ENCODE measurements at regions not wholly inside any gene's neighbourhood (a gene's known extent, or its start where the extent isn't known, plus 50 kb on each side); places are given as distances from the start of the nearest gene placed in this dataset.

DNA sequence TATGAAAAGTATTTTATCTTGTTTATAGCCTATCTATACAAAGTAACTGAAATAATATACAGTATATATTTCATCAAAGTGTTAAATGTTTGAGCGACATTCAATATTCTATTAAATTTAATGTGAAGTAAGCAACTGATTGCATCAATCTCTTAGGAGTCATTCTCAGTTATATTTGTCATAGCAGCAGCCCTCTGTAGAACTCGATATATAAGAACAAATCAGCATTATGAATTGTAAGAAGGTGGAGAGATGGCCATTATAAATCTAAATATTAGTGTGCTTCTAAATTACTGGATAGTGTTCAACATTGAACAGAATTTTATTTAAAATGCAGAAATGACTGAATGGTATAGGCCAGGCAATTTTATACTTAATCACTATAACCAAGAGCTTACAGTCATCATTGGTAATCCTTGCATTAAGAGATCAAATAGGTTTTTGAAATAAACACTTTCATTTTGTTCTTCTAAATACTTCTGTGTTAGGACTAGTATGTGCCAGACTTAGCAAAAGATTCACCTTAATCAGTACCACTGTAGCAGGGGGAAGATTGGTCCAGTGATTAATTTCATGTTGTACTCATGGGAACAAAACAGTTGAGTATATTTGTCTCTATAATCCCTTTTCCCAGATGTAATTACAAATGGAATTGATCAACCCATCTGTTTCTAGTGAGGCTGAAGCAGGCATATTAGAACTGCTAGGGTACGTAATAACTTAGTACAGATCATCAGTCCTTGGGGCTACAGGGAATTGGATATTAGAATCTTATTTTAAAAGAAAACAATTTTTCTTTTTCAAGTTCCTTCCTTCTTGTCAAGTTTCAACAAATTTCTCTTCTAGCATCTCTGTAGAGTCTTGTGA lies 108.3 kb upstream of the TYRP1 start:
- no peaks in the 10 kb centered on the region for H3K36me3 ChIP-seq (ENCODE audit: control insufficient read depth in 2 of 2, extremely low read depth in 1 of 2, insufficient read depth in 1 of 2, low read length in 1 of 2)
- H3K27ac Mint-ChIP-seq, result no peak overlapping the region
- POLR2A ChIA-PET, result no interaction called here
- no peak overlapping the region for H3K4me3 Mint-ChIP-seq
- H3K27ac ChIP-seq (ENCODE audit: low read length), result no peak overlapping the region
- no peaks in the 10 kb centered on the region for H3K27me3 ChIP-seq (replicated peaks in 1 of 2; ENCODE audit: control insufficient read depth in 2 of 2, extremely low read depth in 1 of 2, insufficient read depth in 2 of 2, low read length in 1 of 2)
- H3K4me1 ChIP-seq (ENCODE audit: control insufficient read depth in 1 of 2, extremely low read depth in 1 of 2, insufficient read depth in 2 of 2, low read length in 2 of 2), result no peaks in the 10 kb centered on the region
- no peak overlapping the region for H3K4me3 ChIP-seq (ENCODE audit: control insufficient read depth in 1 of 2, extremely low read depth in 1 of 2, low read length in 1 of 2)
- H3K4me1 Mint-ChIP-seq, result no peaks in the 10 kb centered on the region
- ATAC-seq (replicated peaks in 1 of 4) (no peak), DNase-seq (no peak)
- no peaks in the 10 kb centered on the region for H3K36me3 Mint-ChIP-seq
- CTCF ChIA-PET, result no interaction called here
- WGBS (ENCODE audit: insufficient coverage), result no CpG with 5 or more reads among the region's 3 CpGs
- no peaks in the 10 kb centered on the region for H3K9me3 ChIP-seq
- no peaks in the 10 kb centered on the region for H3K27me3 Mint-ChIP-seq
- H3K9me3 Mint-ChIP-seq, result peaks cover 17 to 22% (median 20%) of the 10 kb centered on the region in 3 donors

DNA sequence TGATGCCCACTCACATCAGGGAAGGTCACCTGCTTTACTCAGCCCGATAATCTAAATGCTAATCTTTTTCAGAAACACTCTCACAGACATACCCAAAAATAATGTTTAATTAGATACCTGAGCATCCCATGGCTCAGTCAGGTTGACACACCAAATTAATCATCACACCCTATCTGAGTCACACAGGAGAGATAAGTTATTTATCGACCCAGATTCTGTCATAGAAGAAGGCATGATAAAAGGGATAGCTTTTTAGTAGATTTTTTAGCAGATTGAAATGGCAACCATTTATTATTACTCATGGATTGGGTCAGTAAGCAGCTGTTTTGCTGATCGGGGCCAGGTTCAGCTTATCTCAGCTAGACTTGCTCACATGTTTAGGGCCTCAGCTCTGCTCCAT lies 97.8 kb upstream of the TYRP1 start:
- H3K4me1 ChIP-seq (ENCODE audit: control insufficient read depth in 1 of 2, extremely low read depth in 1 of 2, insufficient read depth in 2 of 2, low read length in 2 of 2), result no peaks in the 10 kb centered on the region
- no peaks in the 10 kb centered on the region for H3K27me3 Mint-ChIP-seq
- peaks cover 5 to 28% (median 25%) of the 10 kb centered on the region in 3 donors for H3K9me3 Mint-ChIP-seq
- no peaks in the 10 kb centered on the region for H3K27me3 ChIP-seq (replicated peaks in 1 of 2; ENCODE audit: control insufficient read depth in 2 of 2, extremely low read depth in 1 of 2, insufficient read depth in 2 of 2, low read length in 1 of 2)
- H3K36me3 ChIP-seq (ENCODE audit: control insufficient read depth in 2 of 2, extremely low read depth in 1 of 2, insufficient read depth in 1 of 2, low read length in 1 of 2), result no peaks in the 10 kb centered on the region
- ChIA-PET POLR2A (no interaction called here), CTCF (no interaction called here)
- no peak overlapping the region for H3K27ac ChIP-seq (ENCODE audit: low read length)
- WGBS (ENCODE audit: insufficient coverage), result 100% methylated on average over 1 of the region's 3 CpGs
- no peaks in the 10 kb centered on the region for H3K36me3 Mint-ChIP-seq
- H3K4me1 Mint-ChIP-seq, result no peaks in the 10 kb centered on the region
- DNase-seq, result no peak
- no peaks in the 10 kb centered on the region for H3K9me3 ChIP-seq
- H3K4me3 ChIP-seq (ENCODE audit: control insufficient read depth in 1 of 2, extremely low read depth in 1 of 2, low read length in 1 of 2), result no peak overlapping the region
- H3K27ac Mint-ChIP-seq, result no peak overlapping the region
- ATAC-seq (replicated peaks in 1 of 4), result no peak
- H3K4me3 Mint-ChIP-seq, result no peak overlapping the region

DNA sequence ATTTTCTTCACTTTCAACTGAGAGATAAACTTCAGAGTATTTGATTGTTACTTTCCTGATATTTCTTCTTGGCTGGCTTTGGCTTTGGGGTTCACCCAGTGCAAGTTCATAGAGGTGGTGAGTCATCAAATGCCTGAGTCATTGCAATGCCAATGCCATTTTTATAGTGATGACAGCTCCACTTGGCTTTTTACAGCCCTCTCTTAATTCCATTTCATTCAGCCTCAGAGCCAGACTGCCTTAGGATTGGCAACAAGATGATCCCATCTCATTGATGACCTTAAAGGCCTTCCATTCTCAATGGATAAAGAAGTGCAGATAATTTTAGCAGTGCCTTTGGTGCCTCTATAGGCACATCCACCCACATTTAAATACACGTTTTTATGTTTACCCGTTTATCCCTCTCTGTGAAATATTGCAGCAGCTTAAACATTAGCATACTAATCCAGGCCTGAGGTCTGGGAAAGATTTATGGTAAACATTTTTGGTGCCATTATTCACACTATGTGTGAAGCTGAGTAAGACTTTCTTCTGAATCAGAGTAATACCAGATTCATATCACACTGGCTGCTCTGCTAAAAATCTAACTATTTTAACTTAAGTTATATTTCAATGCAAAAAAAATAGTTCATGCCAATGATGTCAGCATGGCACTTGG lies 88.9 kb upstream of the TYRP1 start:
- DNase-seq (no peak), ATAC-seq (replicated peaks in 1 of 4) (no peak)
- Histone ChIP-seq H3K9me3 (no peaks in the 10 kb centered on the region), H3K4me3 (ENCODE audit: control insufficient read depth in 1 of 2, extremely low read depth in 1 of 2, low read length in 1 of 2) (no peak overlapping the region), H3K27me3 (replicated peaks in 1 of 2; ENCODE audit: control insufficient read depth in 2 of 2, extremely low read depth in 1 of 2, insufficient read depth in 2 of 2, low read length in 1 of 2) (no peaks in the 10 kb centered on the region), H3K36me3 (ENCODE audit: control insufficient read depth in 2 of 2, extremely low read depth in 1 of 2, insufficient read depth in 1 of 2, low read length in 1 of 2) (no peaks in the 10 kb centered on the region), H3K27ac (ENCODE audit: low read length) (no peak overlapping the region), H3K4me1 (ENCODE audit: control insufficient read depth in 1 of 2, extremely low read depth in 1 of 2, insufficient read depth in 2 of 2, low read length in 2 of 2) (no peaks in the 10 kb centered on the region)
- POLR2A ChIA-PET, result no interaction called here
- no peaks in the 10 kb centered on the region for H3K4me1 Mint-ChIP-seq
- CTCF ChIA-PET, result no interaction called here
- no peak overlapping the region for H3K27ac Mint-ChIP-seq
- H3K27me3 Mint-ChIP-seq, result no peaks in the 10 kb centered on the region
- no CpG with 5 or more reads among the region's 2 CpGs for WGBS (ENCODE audit: insufficient coverage)
- peaks cover 4 to 15% (median 9%) of the 10 kb centered on the region in 3 donors for H3K9me3 Mint-ChIP-seq
- H3K4me3 Mint-ChIP-seq, result no peak overlapping the region
- H3K36me3 Mint-ChIP-seq, result no peaks in the 10 kb centered on the region

DNA sequence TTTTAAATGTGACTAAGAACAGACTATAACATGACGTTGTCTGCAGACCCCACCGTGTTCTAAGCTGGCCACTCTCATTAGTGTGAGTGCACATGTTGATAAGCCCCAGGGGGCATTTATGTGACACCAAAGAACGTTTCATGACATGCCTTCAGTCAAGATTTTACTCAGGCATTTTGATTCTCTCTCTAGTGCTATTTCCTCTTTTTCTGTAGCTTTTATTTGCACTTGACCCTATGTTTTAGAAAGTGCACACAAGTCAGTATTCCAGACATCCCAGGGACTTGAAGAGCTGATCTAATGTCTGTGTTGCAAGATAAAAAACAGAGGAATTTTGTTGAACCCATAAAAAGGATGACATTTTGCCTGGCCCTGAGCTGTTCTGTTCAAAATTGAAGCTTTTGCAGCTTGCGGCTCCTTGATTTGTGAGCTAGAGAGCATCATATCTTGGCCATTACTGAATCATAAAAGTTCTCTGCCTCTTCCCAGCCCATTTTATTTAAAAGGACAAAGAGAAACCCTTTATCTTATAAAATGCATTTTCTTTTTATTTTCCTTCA lies 80.9 kb upstream of the TYRP1 start:
- 54% methylated on average over 3 of the region's 4 CpGs for WGBS (ENCODE audit: insufficient coverage)
- Mint-ChIP-seq H3K27me3 (no peaks in the 10 kb centered on the region), H3K4me3 (no peak overlapping the region), H3K36me3 (no peaks in the 10 kb centered on the region), H3K4me1 (no peaks in the 10 kb centered on the region), H3K27ac (no peak overlapping the region), H3K9me3 (peaks cover 12 to 32% (median 26%) of the 10 kb centered on the region in 3 donors)
- no peaks in the 10 kb centered on the region for H3K36me3 ChIP-seq (ENCODE audit: control insufficient read depth in 2 of 2, extremely low read depth in 1 of 2, insufficient read depth in 1 of 2, low read length in 1 of 2)
- DNase-seq, result no peak
- H3K27ac ChIP-seq (ENCODE audit: low read length), result no peak overlapping the region
- ATAC-seq (replicated peaks in 1 of 4), result no peak
- H3K27me3 ChIP-seq (replicated peaks in 1 of 2; ENCODE audit: control insufficient read depth in 2 of 2, extremely low read depth in 1 of 2, insufficient read depth in 2 of 2, low read length in 1 of 2), result no peaks in the 10 kb centered on the region
- ChIA-PET POLR2A (no interaction called here), CTCF (no interaction called here)
- H3K9me3 ChIP-seq, result no peaks in the 10 kb centered on the region
- no peaks in the 10 kb centered on the region for H3K4me1 ChIP-seq (ENCODE audit: control insufficient read depth in 1 of 2, extremely low read depth in 1 of 2, insufficient read depth in 2 of 2, low read length in 2 of 2)
- H3K4me3 ChIP-seq (ENCODE audit: control insufficient read depth in 1 of 2, extremely low read depth in 1 of 2, low read length in 1 of 2), result no peak overlapping the region

DNA sequence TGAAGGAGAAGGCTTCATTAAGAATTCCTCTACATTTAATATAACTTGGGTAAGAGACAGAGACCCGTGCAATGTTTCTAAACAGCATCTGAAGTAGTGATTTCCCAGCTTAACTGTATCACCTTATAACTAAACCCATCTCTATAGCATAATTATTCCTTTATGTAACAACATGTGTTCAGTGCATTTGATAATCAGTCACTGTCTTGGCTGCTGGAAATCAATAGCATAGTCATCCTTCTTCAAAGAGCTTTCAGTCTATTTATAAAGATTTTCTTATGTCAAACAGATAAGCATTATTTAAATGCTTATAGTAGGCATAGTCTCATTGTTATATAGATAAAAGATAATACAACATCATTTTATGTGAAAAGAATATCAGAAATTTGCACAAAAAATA lies 80.1 kb upstream of the TYRP1 start:
- Histone ChIP-seq H3K9me3 (no peaks in the 10 kb centered on the region), H3K36me3 (ENCODE audit: control insufficient read depth in 2 of 2, extremely low read depth in 1 of 2, insufficient read depth in 1 of 2, low read length in 1 of 2) (no peaks in the 10 kb centered on the region), H3K27me3 (replicated peaks in 1 of 2; ENCODE audit: control insufficient read depth in 2 of 2, extremely low read depth in 1 of 2, insufficient read depth in 2 of 2, low read length in 1 of 2) (no peaks in the 10 kb centered on the region), H3K27ac (ENCODE audit: low read length) (no peak overlapping the region), H3K4me1 (ENCODE audit: control insufficient read depth in 1 of 2, extremely low read depth in 1 of 2, insufficient read depth in 2 of 2, low read length in 2 of 2) (no peaks in the 10 kb centered on the region), H3K4me3 (ENCODE audit: control insufficient read depth in 1 of 2, extremely low read depth in 1 of 2, low read length in 1 of 2) (no peak overlapping the region)
- POLR2A ChIA-PET, result no interaction called here
- Mint-ChIP-seq H3K9me3 (peaks cover 12 to 31% (median 26%) of the 10 kb centered on the region in 3 donors), H3K4me3 (no peak overlapping the region), H3K4me1 (no peaks in the 10 kb centered on the region), H3K36me3 (no peaks in the 10 kb centered on the region), H3K27ac (no peak overlapping the region), H3K27me3 (no peaks in the 10 kb centered on the region)
- CTCF ChIA-PET, result no interaction called here
- ATAC-seq (replicated peaks in 1 of 4) (no peak), DNase-seq (no peak)
- WGBS (ENCODE audit: insufficient coverage), result no CpG with 5 or more reads among the region's 1 CpG

DNA sequence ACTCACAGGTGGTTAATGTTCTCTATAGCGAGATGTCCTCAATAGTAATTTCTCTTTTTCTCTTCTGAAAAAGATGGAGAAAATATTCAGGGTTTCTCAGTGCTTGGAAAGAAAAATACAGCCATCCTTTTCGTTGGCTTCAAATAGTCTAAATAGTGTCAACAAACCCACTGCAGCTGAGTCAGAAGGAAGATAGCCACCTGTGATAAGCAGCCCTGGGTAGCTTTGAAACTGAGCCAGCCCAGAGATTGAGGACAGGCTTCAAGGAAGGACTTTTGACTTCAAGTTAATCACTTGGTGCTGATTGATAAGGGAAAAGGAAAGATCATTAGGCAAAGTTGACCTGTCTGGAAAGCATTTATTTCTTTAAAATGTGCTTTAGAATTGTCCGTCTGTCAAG lies 78.7 kb upstream of the TYRP1 start:
- no peaks in the 10 kb centered on the region for H3K36me3 ChIP-seq (ENCODE audit: control insufficient read depth in 2 of 2, extremely low read depth in 1 of 2, insufficient read depth in 1 of 2, low read length in 1 of 2)
- ATAC-seq (replicated peaks in 1 of 4) (no peak), DNase-seq (no peak)
- no peaks in the 10 kb centered on the region for H3K36me3 Mint-ChIP-seq
- WGBS (ENCODE audit: insufficient coverage), result 100% methylated on average over 1 of the region's 3 CpGs
- no peaks in the 10 kb centered on the region for H3K9me3 ChIP-seq
- H3K27me3 ChIP-seq (replicated peaks in 1 of 2; ENCODE audit: control insufficient read depth in 2 of 2, extremely low read depth in 1 of 2, insufficient read depth in 2 of 2, low read length in 1 of 2), result no peaks in the 10 kb centered on the region
- no peak overlapping the region for H3K27ac ChIP-seq (ENCODE audit: low read length)
- no peak overlapping the region for H3K4me3 Mint-ChIP-seq
- H3K4me3 ChIP-seq (ENCODE audit: control insufficient read depth in 1 of 2, extremely low read depth in 1 of 2, low read length in 1 of 2), result no peak overlapping the region
- peaks cover 12 to 24% (median 20%) of the 10 kb centered on the region in 3 donors for H3K9me3 Mint-ChIP-seq
- no peaks in the 10 kb centered on the region for H3K27me3 Mint-ChIP-seq
- POLR2A ChIA-PET, result interaction anchor here in 1 of 2 donors (0.6 kb wide), 1 partner anchor 25 kb away, joined by 5 read pairs; no protein-coding TSS in a partner anchor
- no peaks in the 10 kb centered on the region for H3K4me1 Mint-ChIP-seq
- no peak overlapping the region for H3K27ac Mint-ChIP-seq
- CTCF ChIA-PET, result no interaction called here
- no peaks in the 10 kb centered on the region for H3K4me1 ChIP-seq (ENCODE audit: control insufficient read depth in 1 of 2, extremely low read depth in 1 of 2, insufficient read depth in 2 of 2, low read length in 2 of 2)

All from T-cell (primary cell).